Spleen (tissue), 11 donors: ENCODE measurements at regions not wholly inside any gene's neighbourhood (a gene's known extent, or its start where the extent isn't known, plus 50 kb on each side); places are given as distances from the start of the nearest gene placed in this dataset.
A peak's percentile ranks its signal among the peaks of the same experiment; 100 is the strongest.

ENCODE experiments used
- DNase-seq: peaks from one replicate; pipeline ENCODE4 v3.0.0-alpha.2; 2020
- H3K27ac ChIP-seq, 8 donors: fragments of 200-600 bp; sonication (generic) in 7 of 8; 1 replicate in 4 of 8; 2 replicates in 4 of 8; pipeline versions ENCODE4 v1.5.0 to v1.8.0; 2016 to 2021; ENCODE audit warnings: inconsistent platforms in 4 of 8, mild to moderate bottlenecking in 4 of 8, moderate library complexity in 1 of 8
- H3K27me3 ChIP-seq, 7 donors: fragments of 200-600 bp; sonication (generic) in 6 of 7; replicated peaks in 1 of 7; 1 replicate in 4 of 7; 2 replicates in 3 of 7; pipeline versions ENCODE4 v1.5.0 to v1.8.0; 2016 to 2021; ENCODE audit warnings: inconsistent platforms in 3 of 7, mild to moderate bottlenecking in 1 of 7
- H3K36me3 ChIP-seq, 6 donors: fragments of 200-600 bp; sonication (generic) in 5 of 6; 1 replicate in 4 of 6; 2 replicates in 2 of 6; pipeline versions ENCODE4 v1.5.0 to v1.8.0; 2016 to 2021; ENCODE audit warnings: inconsistent platforms in 2 of 6
- H3K4me1 ChIP-seq, 6 donors: fragments of 200-600 bp; sonication (generic) in 5 of 6; 1 replicate in 3 of 6; 2 replicates in 3 of 6; pipeline versions ENCODE4 v1.5.0 to v1.8.0; 2016 to 2021; ENCODE audit warnings: inconsistent platforms in 3 of 6
- H3K4me3 ChIP-seq, 8 donors: fragments of 200-600 bp; sonication (generic) in 7 of 8; 1 replicate in 4 of 8; 2 replicates in 4 of 8; pipeline versions ENCODE4 v1.5.0 to v1.8.0; 2016 to 2021; ENCODE audit warnings: inconsistent platforms in 4 of 8, mild to moderate bottlenecking in 4 of 8, moderate library complexity in 2 of 8
- H3K9me3 ChIP-seq, 8 donors: fragments of 200-600 bp; sonication (generic) in 7 of 8; 1 replicate in 4 of 8; 2 replicates in 4 of 8; pipeline versions ENCODE4 v1.5.0 to v1.8.0; 2016 to 2021; ENCODE audit warnings: inconsistent platforms in 4 of 8
- POLR2A ChIP-seq, 3 donors: fragments of 450-650 bp; IDR thresholded peaks; one replicate each; pipeline ENCODE4 v1.5.1; 2017; ENCODE audit warnings: antibody characterized with exemption in 3 of 3, mild to moderate bottlenecking in 1 of 3
- POLR2AphosphoS5 ChIP-seq, 3 donors: sonication (generic); formaldehyde crosslinking; IDR thresholded peaks; one replicate each; pipeline ENCODE4 v1.5.1; 2017; ENCODE audit warnings: antibody characterized with exemption in 3 of 3
- WGBS, 5 donors: extraction: QIAGEN DNeasy Blood & Tissue Kit in 3 of 5; methylation state at CpG; one replicate each; pipeline versions ENCODE4 v1.1.5 to v1.1.7; 2013 to 2018; 5-methylcytosine and 5-hydroxymethylcytosine counted together
- intact Hi-C: fragments of 100-400 bp; cut with DNase I; formaldehyde crosslinking; loops from one replicate; pipeline ENCODE4 v1.15.0; 2023; ENCODE audit warnings: low total_unique reads
- small RNA-seq, 4 donors: library from RNA; depleted of rRNA; stranded (forward); fragments of <200 nt; gene quantifications; one replicate each; pipeline ENCODE3, GENCODE V24; 2016
- TF ChIP-seq, protein P1 (sequence below), 11 experiments: fragments of 200-600 bp in 7 of 11; fragments of 450-650 bp in 4 of 11; sonication (generic) in 4 of 11; IDR thresholded peaks in 8 of 11; conservative IDR thresholded peaks in 3 of 11; 1 replicate in 7 of 11; 2 replicates in 4 of 11; pipeline versions ENCODE4 v1.4.0 to v1.8.0; 2016 to 2021; ENCODE audit warnings: antibody characterized with exemption in 11 of 11, inconsistent platforms in 4 of 11, mild to moderate bottlenecking in 1 of 11
- donor health status: healthy with polysubstance abuse.
- donor health status: DM: no; HTN: no; CAD: no; lungs with moderate emphysema.
- donor health status: DM: no; HTN: no; CAD: no.
- donor health status: Bipolar disorder and iron deficiency.
- donor health status: healthy.
- donor health status: DM: no; HTN: no; CAD: no.
- donor health status: DM: yes; HTN: yes; CAD: no.

DNA sequence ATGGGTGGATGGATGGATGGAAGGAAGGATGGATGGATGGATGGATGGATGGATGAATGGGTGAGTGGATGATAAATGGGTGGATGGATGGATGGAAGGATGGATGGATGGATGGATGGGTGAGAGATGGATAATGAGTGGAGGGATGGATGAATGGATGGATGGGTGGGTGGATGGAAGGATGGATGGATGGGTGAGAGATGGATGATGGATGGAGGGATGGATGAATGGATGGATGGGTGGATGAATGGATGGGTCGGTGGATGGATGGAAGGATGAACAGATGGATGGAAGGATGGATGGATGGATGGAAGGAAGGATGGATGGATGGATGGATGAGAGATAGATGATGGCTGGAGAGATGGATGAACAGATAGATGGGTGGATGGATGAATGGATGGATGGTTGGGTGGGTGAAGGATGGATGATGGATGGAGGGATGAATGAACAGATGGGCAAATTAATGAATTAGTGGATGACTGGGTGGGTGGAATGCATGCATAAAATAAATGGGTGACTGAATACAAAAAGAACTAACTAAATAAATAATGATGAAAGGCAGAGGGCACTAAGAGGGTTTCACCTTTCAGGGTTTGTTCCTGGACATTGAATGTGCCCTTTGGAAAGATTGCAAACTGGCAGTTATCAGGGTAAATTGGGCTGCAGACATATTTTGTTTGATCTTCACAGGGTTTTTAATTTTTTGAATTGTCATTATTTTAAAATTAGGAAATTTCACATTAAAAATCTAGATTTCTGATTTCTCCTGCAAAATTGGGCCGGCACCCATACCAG lies 50.9 kb upstream of the PTPN1 start:
- no peaks in the 10 kb centered on the region for H3K36me3 ChIP-seq
- no peak for DNase-seq
- peaks cover 0 to 21% (median 0%) of the 10 kb centered on the region in 7 donors for H3K27me3 ChIP-seq
- H3K4me1 ChIP-seq: peaks cover 0 to 53% (median 21%) of the 10 kb centered on the region in 6 donors
- H3K9me3 ChIP-seq: no peaks in the 10 kb centered on the region
- H3K4me3 ChIP-seq: no peak overlapping the region
- no peak for TF ChIP-seq POLR2AphosphoS5 (IDR thresholded peaks at IDR 0.05)
- TF ChIP-seq POLR2A (IDR thresholded peaks at IDR 0.05): no peak
- TF ChIP-seq, protein P1, sequence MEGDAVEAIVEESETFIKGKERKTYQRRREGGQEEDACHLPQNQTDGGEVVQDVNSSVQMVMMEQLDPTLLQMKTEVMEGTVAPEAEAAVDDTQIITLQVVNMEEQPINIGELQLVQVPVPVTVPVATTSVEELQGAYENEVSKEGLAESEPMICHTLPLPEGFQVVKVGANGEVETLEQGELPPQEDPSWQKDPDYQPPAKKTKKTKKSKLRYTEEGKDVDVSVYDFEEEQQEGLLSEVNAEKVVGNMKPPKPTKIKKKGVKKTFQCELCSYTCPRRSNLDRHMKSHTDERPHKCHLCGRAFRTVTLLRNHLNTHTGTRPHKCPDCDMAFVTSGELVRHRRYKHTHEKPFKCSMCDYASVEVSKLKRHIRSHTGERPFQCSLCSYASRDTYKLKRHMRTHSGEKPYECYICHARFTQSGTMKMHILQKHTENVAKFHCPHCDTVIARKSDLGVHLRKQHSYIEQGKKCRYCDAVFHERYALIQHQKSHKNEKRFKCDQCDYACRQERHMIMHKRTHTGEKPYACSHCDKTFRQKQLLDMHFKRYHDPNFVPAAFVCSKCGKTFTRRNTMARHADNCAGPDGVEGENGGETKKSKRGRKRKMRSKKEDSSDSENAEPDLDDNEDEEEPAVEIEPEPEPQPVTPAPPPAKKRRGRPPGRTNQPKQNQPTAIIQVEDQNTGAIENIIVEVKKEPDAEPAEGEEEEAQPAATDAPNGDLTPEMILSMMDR (IDR thresholded peaks at IDR 0.05 in 8 of 11, conservative IDR thresholded peaks at IDR 0.05 in 3 of 11): peak in 1 of 11 experiments; percentile 4
- H3K27ac ChIP-seq: peak overlapping the region in 1 of 8 donors; percentile 71
- WGBS, 5 donors: 91 to 99% (median 96%) methylated on average over 2 of the region's 2 CpGs
- intact Hi-C loops: no loop called here

- Histone ChIP-seq H3K27ac (peak overlapping the region in 5 of 8 donors; percentile 16 to 71 (median 37)), H3K27me3 (peaks cover 0 to 21% (median 0%) of the 10 kb centered on the region in 7 donors), H3K9me3 (no peaks in the 10 kb centered on the region), H3K4me1 (peaks cover 0 to 57% (median 25%) of the 10 kb centered on the region in 6 donors), H3K4me3 (no peak overlapping the region), H3K36me3 (no peaks in the 10 kb centered on the region)
- intact Hi-C loops: loop anchor here (2.0 kb wide), 1 partner anchor 269 kb away; the partner anchor contains the start of gene CEBPB
- WGBS, 5 donors: 65 to 84% (median 74%) methylated on average over 9 of the region's 9 CpGs
- DNase-seq: no peak
- TF ChIP-seq POLR2AphosphoS5 (IDR thresholded peaks at IDR 0.05) (no peak), POLR2A (IDR thresholded peaks at IDR 0.05) (no peak)
- TF ChIP-seq, protein P1 (IDR thresholded peaks at IDR 0.05 in 8 of 11, conservative IDR thresholded peaks at IDR 0.05 in 3 of 11): no peak
These were observed 50.0 kb upstream of the PTPN1 start for GRCh38 chr20:50460115-50460607.

Small RNAs in the stretch of these regions (small RNA-seq; reads per million reads assigned to genes)
- 0 reads per million in 4 donors for gene RN7SL636P
